OCI-LY1 (cell line): ENCODE measurements at regions not wholly inside any gene's neighbourhood (a gene's known extent, or its start where the extent isn't known, plus 50 kb on each side); places are given as distances from the start of the nearest gene placed in this dataset.
"Not testable (repeated sequence)": the region's sequence is repeated elsewhere in the genome, so short reads cannot be mapped to it uniquely, and the experiment has no call there.

ENCODE experiments used
- H2AFZ ChIP-seq: fragments of 200-600 bp; sonication (generic), shearing (Covaris generic); 2 replicates; pipeline ENCODE4 v1.6.0; 2014; ENCODE audit warnings: antibody characterized with exemption, mild to moderate bottlenecking, low read length
- H3F3A ChIP-seq: fragments of 200-600 bp; sonication (generic), shearing (Covaris generic); 2 replicates; pipeline ENCODE4 v1.6.0; 2014; ENCODE audit warnings: mild to moderate bottlenecking, antibody characterized with exemption, low read length, moderate library complexity; ENCODE audit not compliant: insufficient read depth
- H3K27ac ChIP-seq: fragments of 200-600 bp; sonication (generic); 2 replicates; pipeline ENCODE4 v1.5.1; 2014; ENCODE audit warnings: low read length, mixed run types, mild to moderate bottlenecking, low read depth; ENCODE audit not compliant: poor library complexity, severe bottlenecking
- H3K27me3 ChIP-seq: fragments of 200-600 bp; sonication (generic); 2 replicates; pipeline ENCODE4 v1.6.0; 2014; ENCODE audit warnings: antibody characterized with exemption, mild to moderate bottlenecking, low read length, moderate library complexity; ENCODE audit not compliant: insufficient read depth
- H3K36me3 ChIP-seq: fragments of 200-600 bp; sonication (generic); 2 replicates; pipeline ENCODE4 v1.6.1; 2014; ENCODE audit warnings: mild to moderate bottlenecking, antibody characterized with exemption, low read length, moderate library complexity, mixed read lengths; ENCODE audit not compliant: insufficient read depth
- H3K4me1 ChIP-seq: fragments of 200-600 bp; sonication (generic); 2 replicates; pipeline ENCODE4 v1.5.1; 2014; ENCODE audit warnings: mild to moderate bottlenecking, low read length, moderate library complexity; ENCODE audit not compliant: insufficient read depth, severe bottlenecking
- H3K4me2 ChIP-seq: fragments of 200-600 bp; sonication (generic), shearing (Covaris generic); 2 replicates; pipeline ENCODE4 v1.6.1; 2014; ENCODE audit warnings: low read length
- H3K4me3 ChIP-seq: fragments of 200-600 bp; sonication (generic); 2 replicates; pipeline ENCODE4 v1.5.1; 2014; ENCODE audit warnings: low read length, low read depth, mild to moderate bottlenecking, mixed read lengths; ENCODE audit not compliant: poor library complexity, severe bottlenecking
- H3K79me2 ChIP-seq: fragments of 200-600 bp; shearing (Covaris generic); 2 replicates; pipeline ENCODE4 v1.6.1; 2016; ENCODE audit warnings: mixed run types, low read length, mixed read lengths; ENCODE audit not compliant: insufficient read depth
- H3K9ac ChIP-seq: fragments of 200-600 bp; sonication (generic), shearing (Covaris generic); 2 replicates; pipeline ENCODE4 v1.6.1; 2014; ENCODE audit warnings: mild to moderate bottlenecking, low read length, mixed read lengths
- H3K9me2 ChIP-seq: fragments of 200-600 bp; sonication (generic), shearing (Covaris generic); 2 replicates; pipeline ENCODE4 v1.6.1; 2014; ENCODE audit warnings: low read depth, mild to moderate bottlenecking, low read length, mixed read lengths
- H3K9me3 ChIP-seq: fragments of 200-600 bp; shearing (Covaris generic); 2 replicates; pipeline ENCODE4 v1.6.1; 2014; ENCODE audit warnings: low read length, mixed read lengths
- H4K20me1 ChIP-seq: fragments of 200-600 bp; sonication (generic), shearing (Covaris generic); 2 replicates; pipeline ENCODE4 v1.6.0; 2016; ENCODE audit warnings: mild to moderate bottlenecking, low read length; ENCODE audit not compliant: insufficient read depth
- EZH2 ChIP-seq: fragments of 200-600 bp; sonication (generic), shearing (Covaris generic); IDR thresholded peaks from 2 replicates; pipeline ENCODE4 v1.8.0; 2017; ENCODE audit warnings: borderline replicate concordance, mixed run types, mild to moderate bottlenecking, antibody characterized with exemption, low read length, moderate library complexity, mixed read lengths
- TF ChIP-seq, protein P1 (sequence below): fragments of 200-600 bp; sonication (generic), shearing (Covaris generic); IDR thresholded peaks from 2 replicates; pipeline ENCODE4 v1.5.1; 2017; ENCODE audit warnings: mild to moderate bottlenecking, antibody characterized with exemption, low read length, moderate library complexity, mixed read lengths

GRCh38 chr4:188781655-188782054 lies 642.4 kb downstream of the TRIML1 start:
- Histone ChIP-seq H3K27me3 (no peaks in the 10 kb centered on the region), H3K9ac (no peak overlapping the region), H3K4me3 (no peak overlapping the region), H3F3A (no peaks in the 10 kb centered on the region), H3K9me3 (no peaks in the 10 kb centered on the region), H3K9me2 (no peaks in the 10 kb centered on the region), H3K79me2 (no peaks in the 10 kb centered on the region), H3K27ac (no peak overlapping the region), H3K4me2 (no peak overlapping the region), H3K36me3 (no peaks in the 10 kb centered on the region), H2AFZ (no peak overlapping the region), H4K20me1 (no peaks in the 10 kb centered on the region), H3K4me1 (no peaks in the 10 kb centered on the region)
- TF ChIP-seq, protein P1, sequence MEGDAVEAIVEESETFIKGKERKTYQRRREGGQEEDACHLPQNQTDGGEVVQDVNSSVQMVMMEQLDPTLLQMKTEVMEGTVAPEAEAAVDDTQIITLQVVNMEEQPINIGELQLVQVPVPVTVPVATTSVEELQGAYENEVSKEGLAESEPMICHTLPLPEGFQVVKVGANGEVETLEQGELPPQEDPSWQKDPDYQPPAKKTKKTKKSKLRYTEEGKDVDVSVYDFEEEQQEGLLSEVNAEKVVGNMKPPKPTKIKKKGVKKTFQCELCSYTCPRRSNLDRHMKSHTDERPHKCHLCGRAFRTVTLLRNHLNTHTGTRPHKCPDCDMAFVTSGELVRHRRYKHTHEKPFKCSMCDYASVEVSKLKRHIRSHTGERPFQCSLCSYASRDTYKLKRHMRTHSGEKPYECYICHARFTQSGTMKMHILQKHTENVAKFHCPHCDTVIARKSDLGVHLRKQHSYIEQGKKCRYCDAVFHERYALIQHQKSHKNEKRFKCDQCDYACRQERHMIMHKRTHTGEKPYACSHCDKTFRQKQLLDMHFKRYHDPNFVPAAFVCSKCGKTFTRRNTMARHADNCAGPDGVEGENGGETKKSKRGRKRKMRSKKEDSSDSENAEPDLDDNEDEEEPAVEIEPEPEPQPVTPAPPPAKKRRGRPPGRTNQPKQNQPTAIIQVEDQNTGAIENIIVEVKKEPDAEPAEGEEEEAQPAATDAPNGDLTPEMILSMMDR, result no peak
- TF ChIP-seq EZH2, result no peak

- H3K79me2 ChIP-seq, result no peaks in the 10 kb centered on the region
- H2AFZ ChIP-seq, result no peak overlapping the region
- no peaks in the 10 kb centered on the region for H3K27me3 ChIP-seq
- no peak overlapping the region for H3K9ac ChIP-seq
- no peaks in the 10 kb centered on the region for H3F3A ChIP-seq
- no peaks in the 10 kb centered on the region for H3K9me3 ChIP-seq
- H3K4me1 ChIP-seq, result no peaks in the 10 kb centered on the region
- TF ChIP-seq, protein P1, result no peak
- TF ChIP-seq EZH2, result no peak
- H3K27ac ChIP-seq, result no peak overlapping the region
- H3K4me2 ChIP-seq, result no peak overlapping the region
- H3K4me3 ChIP-seq, result no peak overlapping the region
- no peaks in the 10 kb centered on the region for H4K20me1 ChIP-seq
- H3K36me3 ChIP-seq, result no peaks in the 10 kb centered on the region
- no peaks in the 10 kb centered on the region for H3K9me2 ChIP-seq
These were observed 643.9 kb downstream of the TRIML1 start for GRCh38 chr4:188783175-188783574.

DNA sequence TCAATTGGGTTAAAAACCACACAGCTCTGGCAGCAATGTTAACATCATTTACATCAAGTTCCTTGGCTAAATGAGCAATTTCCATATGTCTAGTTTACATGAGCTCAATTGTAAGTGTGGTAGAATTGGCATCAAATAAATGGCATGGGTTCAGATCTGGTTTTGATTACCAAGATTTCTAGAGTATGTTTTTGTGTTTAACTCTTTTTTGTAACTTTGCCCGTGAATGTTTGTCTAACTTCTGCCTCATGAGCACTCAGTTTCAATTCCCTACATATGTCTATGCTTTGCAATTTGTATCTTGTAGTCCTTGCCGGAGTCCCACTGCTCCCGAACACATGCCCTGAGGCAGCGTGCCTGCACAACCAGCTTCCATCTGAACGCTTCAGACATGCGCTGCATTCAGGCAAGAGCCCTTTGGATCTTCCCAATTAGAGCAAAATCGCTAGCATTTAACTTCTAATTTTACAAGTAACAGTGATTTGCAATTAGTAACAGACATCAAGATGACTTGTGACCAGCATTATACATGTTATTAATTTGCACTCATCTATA lies 644.4 kb downstream of the TRIML1 start:
- H3K27ac ChIP-seq, result no peak overlapping the region
- H3K9ac ChIP-seq, result no peak overlapping the region
- no peak overlapping the region for H2AFZ ChIP-seq
- H3K4me2 ChIP-seq, result no peak overlapping the region
- no peaks in the 10 kb centered on the region for H3F3A ChIP-seq
- H3K79me2 ChIP-seq, result no peaks in the 10 kb centered on the region
- no peaks in the 10 kb centered on the region for H3K9me3 ChIP-seq
- H3K27me3 ChIP-seq, result no peaks in the 10 kb centered on the region
- TF ChIP-seq, protein P1, result no peak
- TF ChIP-seq EZH2, result no peak
- no peaks in the 10 kb centered on the region for H3K36me3 ChIP-seq
- no peaks in the 10 kb centered on the region for H3K4me1 ChIP-seq
- no peaks in the 10 kb centered on the region for H4K20me1 ChIP-seq
- no peaks in the 10 kb centered on the region for H3K9me2 ChIP-seq
- no peak overlapping the region for H3K4me3 ChIP-seq

GRCh38 chr4:188796600-188796999 lies 657.4 kb downstream of the TRIML1 start:
- not testable (repeated sequence) for H2AFZ ChIP-seq, H3K9me2 ChIP-seq, H3K27me3 ChIP-seq, H3F3A ChIP-seq, H3K79me2 ChIP-seq, H3K9ac ChIP-seq, H4K20me1 ChIP-seq, H3K4me1 ChIP-seq, H3K27ac ChIP-seq, H3K9me3 ChIP-seq, H3K4me2 ChIP-seq, H3K4me3 ChIP-seq, H3K36me3 ChIP-seq

GRCh38 chr4:188797011-188797410 lies 657.8 kb downstream of the TRIML1 start:
- H3K9me2 ChIP-seq, H4K20me1 ChIP-seq, H3K27ac ChIP-seq, H3K9me3 ChIP-seq, H3F3A ChIP-seq, H3K4me2 ChIP-seq, H3K36me3 ChIP-seq, H3K27me3 ChIP-seq, H2AFZ ChIP-seq, H3K9ac ChIP-seq, H3K4me1 ChIP-seq, H3K79me2 ChIP-seq, H3K4me3 ChIP-seq: not testable (repeated sequence)
